Spleen (tissue), 11 donors: ENCODE measurements at regions not wholly inside any gene's neighbourhood (a gene's known extent, or its start where the extent isn't known, plus 50 kb on each side); places are given as distances from the start of the nearest gene placed in this dataset.

Experiments
- DNase-seq: peaks from one replicate; pipeline ENCODE4 v3.0.0-alpha.2; 2020
- H3K27ac ChIP-seq, 8 donors: fragments of 200-600 bp; sonication (generic) in 7 of 8; 1 replicate in 4 of 8; 2 replicates in 4 of 8; pipeline versions ENCODE4 v1.5.0 to v1.8.0; 2016 to 2021; ENCODE audit warnings: inconsistent platforms in 4 of 8, mild to moderate bottlenecking in 4 of 8, moderate library complexity in 1 of 8
- H3K27me3 ChIP-seq, 7 donors: fragments of 200-600 bp; sonication (generic) in 6 of 7; replicated peaks in 1 of 7; 1 replicate in 4 of 7; 2 replicates in 3 of 7; pipeline versions ENCODE4 v1.5.0 to v1.8.0; 2016 to 2021; ENCODE audit warnings: inconsistent platforms in 3 of 7, mild to moderate bottlenecking in 1 of 7
- H3K36me3 ChIP-seq, 6 donors: fragments of 200-600 bp; sonication (generic) in 5 of 6; 1 replicate in 4 of 6; 2 replicates in 2 of 6; pipeline versions ENCODE4 v1.5.0 to v1.8.0; 2016 to 2021; ENCODE audit warnings: inconsistent platforms in 2 of 6
- H3K4me1 ChIP-seq, 6 donors: fragments of 200-600 bp; sonication (generic) in 5 of 6; 1 replicate in 3 of 6; 2 replicates in 3 of 6; pipeline versions ENCODE4 v1.5.0 to v1.8.0; 2016 to 2021; ENCODE audit warnings: inconsistent platforms in 3 of 6
- H3K4me3 ChIP-seq, 8 donors: fragments of 200-600 bp; sonication (generic) in 7 of 8; 1 replicate in 4 of 8; 2 replicates in 4 of 8; pipeline versions ENCODE4 v1.5.0 to v1.8.0; 2016 to 2021; ENCODE audit warnings: inconsistent platforms in 4 of 8, mild to moderate bottlenecking in 4 of 8, moderate library complexity in 2 of 8
- H3K9me3 ChIP-seq, 8 donors: fragments of 200-600 bp; sonication (generic) in 7 of 8; 1 replicate in 4 of 8; 2 replicates in 4 of 8; pipeline versions ENCODE4 v1.5.0 to v1.8.0; 2016 to 2021; ENCODE audit warnings: inconsistent platforms in 4 of 8
- CTCF ChIP-seq, 11 experiments: fragments of 200-600 bp in 7 of 11; fragments of 450-650 bp in 4 of 11; sonication (generic) in 4 of 11; IDR thresholded peaks in 8 of 11; conservative IDR thresholded peaks in 3 of 11; 1 replicate in 7 of 11; 2 replicates in 4 of 11; pipeline versions ENCODE4 v1.4.0 to v1.8.0; 2016 to 2021; ENCODE audit warnings: antibody characterized with exemption in 11 of 11, inconsistent platforms in 4 of 11, mild to moderate bottlenecking in 1 of 11
- POLR2A ChIP-seq, 3 donors: fragments of 450-650 bp; IDR thresholded peaks; one replicate each; pipeline ENCODE4 v1.5.1; 2017; ENCODE audit warnings: antibody characterized with exemption in 3 of 3, mild to moderate bottlenecking in 1 of 3
- POLR2AphosphoS5 ChIP-seq, 3 donors: sonication (generic); formaldehyde crosslinking; IDR thresholded peaks; one replicate each; pipeline ENCODE4 v1.5.1; 2017; ENCODE audit warnings: antibody characterized with exemption in 3 of 3
- WGBS, 5 donors: extraction: QIAGEN DNeasy Blood & Tissue Kit in 3 of 5; methylation state at CpG; one replicate each; pipeline versions ENCODE4 v1.1.5 to v1.1.7; 2013 to 2018; 5-methylcytosine and 5-hydroxymethylcytosine counted together
- intact Hi-C: fragments of 100-400 bp; cut with DNase I; formaldehyde crosslinking; loops from one replicate; pipeline ENCODE4 v1.15.0; 2023; ENCODE audit warnings: low total_unique reads
- donor health status: healthy with polysubstance abuse.
- donor health status: DM: no; HTN: no; CAD: no; lungs with moderate emphysema.
- donor health status: DM: no; HTN: no; CAD: no.
- donor health status: Bipolar disorder and iron deficiency.
- donor health status: healthy.
- donor health status: DM: no; HTN: no; CAD: no.
- donor health status: DM: yes; HTN: yes; CAD: no.

- intact Hi-C loops: no loop called here
- H3K9me3 ChIP-seq: no peaks in the 10 kb centered on the region
- DNase-seq: no peak
- no peaks in the 10 kb centered on the region for H3K27me3 ChIP-seq
- no peak overlapping the region for H3K4me3 ChIP-seq
- TF ChIP-seq CTCF (IDR thresholded peaks at IDR 0.05 in 8 of 11, conservative IDR thresholded peaks at IDR 0.05 in 3 of 11) (no peak), POLR2A (IDR thresholded peaks at IDR 0.05) (no peak), POLR2AphosphoS5 (IDR thresholded peaks at IDR 0.05) (no peak)
- no peaks in the 10 kb centered on the region for H3K36me3 ChIP-seq
- WGBS, 5 donors: 59 to 74% (median 67%) methylated on average over 3 of the region's 3 CpGs
- H3K27ac ChIP-seq: no peak overlapping the region
- no peaks in the 10 kb centered on the region for H3K4me1 ChIP-seq
These were observed 543.6 kb upstream of the FAM241A start for GRCh38 chr4:111601671-111602070.

GRCh38 chr4:111602848-111603247 lies 542.4 kb upstream of the FAM241A start:
- no peak overlapping the region for H3K4me3 ChIP-seq
- no peaks in the 10 kb centered on the region for H3K9me3 ChIP-seq
- no peaks in the 10 kb centered on the region for H3K27me3 ChIP-seq
- intact Hi-C loops: no loop called here
- DNase-seq: no peak
- H3K4me1 ChIP-seq: no peaks in the 10 kb centered on the region
- H3K36me3 ChIP-seq: no peaks in the 10 kb centered on the region
- 46 to 74% (median 61%) methylated on average over 1 of the region's 1 CpG for WGBS, 5 donors
- TF ChIP-seq CTCF (IDR thresholded peaks at IDR 0.05 in 8 of 11, conservative IDR thresholded peaks at IDR 0.05 in 3 of 11): no peak
- no peak for TF ChIP-seq POLR2A (IDR thresholded peaks at IDR 0.05)
- TF ChIP-seq POLR2AphosphoS5 (IDR thresholded peaks at IDR 0.05): no peak
- no peak overlapping the region for H3K27ac ChIP-seq

- Histone ChIP-seq H3K36me3 (no peaks in the 10 kb centered on the region), H3K4me3 (no peak overlapping the region), H3K27me3 (no peaks in the 10 kb centered on the region), H3K27ac (no peak overlapping the region), H3K4me1 (no peaks in the 10 kb centered on the region), H3K9me3 (no peaks in the 10 kb centered on the region)
- intact Hi-C loops: no loop called here
- DNase-seq: no peak
- no peak for TF ChIP-seq POLR2AphosphoS5 (IDR thresholded peaks at IDR 0.05)
- TF ChIP-seq CTCF (IDR thresholded peaks at IDR 0.05 in 8 of 11, conservative IDR thresholded peaks at IDR 0.05 in 3 of 11): no peak
- TF ChIP-seq POLR2A (IDR thresholded peaks at IDR 0.05): no peak
- WGBS, 5 donors: 41 to 62% (median 60%) methylated on average over 1 of the region's 1 CpG
These were observed 540.1 kb upstream of the FAM241A start for GRCh38 chr4:111605111-111605510.

GRCh38 chr4:111610681-111611080 lies 534.6 kb upstream of the FAM241A start:
- no peak overlapping the region for H3K4me3 ChIP-seq
- no peaks in the 10 kb centered on the region for H3K27me3 ChIP-seq
- no peaks in the 10 kb centered on the region for H3K36me3 ChIP-seq
- 70 to 90% (median 86%) methylated on average over 5 of the region's 5 CpGs for WGBS, 5 donors
- H3K4me1 ChIP-seq: no peaks in the 10 kb centered on the region
- no peak for DNase-seq
- no peaks in the 10 kb centered on the region for H3K9me3 ChIP-seq
- TF ChIP-seq POLR2A (IDR thresholded peaks at IDR 0.05): no peak
- no peak for TF ChIP-seq POLR2AphosphoS5 (IDR thresholded peaks at IDR 0.05)
- no peak for TF ChIP-seq CTCF (IDR thresholded peaks at IDR 0.05 in 8 of 11, conservative IDR thresholded peaks at IDR 0.05 in 3 of 11)
- intact Hi-C loops: no loop called here
- no peak overlapping the region for H3K27ac ChIP-seq
